Natural killer cell (primary cell): ENCODE measurements at regions not wholly inside any gene's neighbourhood (a gene's known extent, or its start where the extent isn't known, plus 50 kb on each side); places are given as distances from the start of the nearest gene placed in this dataset.

Source experiments
- ATAC-seq, 3 donors: fragments of 150-1000 bp in 2 of 3; fragments of 200-7000 bp in 1 of 3; cut with Tn5 transposase; 1 replicate in 1 of 3; 2 replicates in 2 of 3; pipeline ENCODE4 v1.10.0; 2021; ENCODE audit warnings: mild to moderate bottlenecking in 2 of 3, moderate library complexity in 2 of 3
- DNase-seq, 2 donors: peaks; one replicate each; pipeline versions ENCODE4 v3.0.0 to v3.0.0-alpha.2; 2013 to 2021; ENCODE audit warnings: mixed read lengths in 1 of 2
- H3K27ac ChIP-seq: one replicate; pipeline ENCODE4 v1.5.1; 2013; ENCODE audit warnings: mild to moderate bottlenecking, low read length
- H3K27me3 ChIP-seq: one replicate; pipeline ENCODE4 v1.6.1; 2013; ENCODE audit warnings: low read length; ENCODE audit not compliant: control insufficient read depth, insufficient read depth
- H3K36me3 ChIP-seq: one replicate; pipeline ENCODE4 v1.6.1; 2013; ENCODE audit warnings: low read length; ENCODE audit not compliant: control insufficient read depth, insufficient read depth
- H3K4me1 ChIP-seq: one replicate; pipeline ENCODE4 v1.6.1; 2013; ENCODE audit warnings: low read length; ENCODE audit not compliant: control insufficient read depth, insufficient read depth
- H3K4me3 ChIP-seq: one replicate; pipeline ENCODE4 v1.5.1; 2013; ENCODE audit warnings: low read length
- H3K9me3 ChIP-seq: one replicate; pipeline ENCODE4 v1.6.1; 2013; ENCODE audit warnings: low read length; ENCODE audit not compliant: control insufficient read depth, insufficient read depth
- H3K27ac Mint-ChIP-seq, 2 donors: one replicate each; pipeline ENCODE4 v1.8.0; 2022; ENCODE audit warnings: mild to moderate bottlenecking in 2 of 2, mixed read lengths in 2 of 2, moderate library complexity in 1 of 2
- H3K27me3 Mint-ChIP-seq, 2 donors: one replicate each; pipeline ENCODE4 v1.8.0; 2022; ENCODE audit warnings: low read depth in 2 of 2, mixed read lengths in 2 of 2
- H3K36me3 Mint-ChIP-seq: one replicate; pipeline ENCODE4 v1.8.0; 2022; ENCODE audit warnings: mixed read lengths
- H3K4me1 Mint-ChIP-seq, 2 donors: one replicate each; pipeline ENCODE4 v1.8.0; 2022; ENCODE audit warnings: mixed read lengths in 2 of 2
- H3K4me3 Mint-ChIP-seq: one replicate; pipeline ENCODE4 v1.8.0; 2022; ENCODE audit warnings: mild to moderate bottlenecking, moderate library complexity, mixed read lengths
- H3K9me3 Mint-ChIP-seq, 2 donors: one replicate each; pipeline ENCODE4 v1.8.0; 2022; ENCODE audit warnings: mixed read lengths in 2 of 2
- whole genome bisulfite sequencing: methylation state at CpG from one replicate; pipeline ENCODE4 v1.1.7; 2013; ENCODE audit warnings: missing lambda C conversion rate; ENCODE audit not compliant: insufficient coverage; 5-methylcytosine and 5-hydroxymethylcytosine counted together
- intact Hi-C: fragments of 100-400 bp; cut with micrococcal nuclease; formaldehyde crosslinking; loops from one replicate; pipeline ENCODE4 v1.14.2; 2022
- TF ChIP-seq, protein P1 (sequence below): fragments of 200-600 bp; IDR thresholded peaks from one replicate; pipeline ENCODE4 v1.8.0; 2022; ENCODE audit warnings: antibody characterized with exemption

GRCh38 chr11:106326087-106326486 lies 248.6 kb downstream of the AASDHPPT start:
- intact Hi-C loops = no loop called here
- H3K27me3 ChIP-seq = no peaks in the 10 kb centered on the region
- Mint-ChIP-seq H3K36me3 (no peaks in the 10 kb centered on the region), H3K27me3 (no peaks in the 10 kb centered on the region), H3K4me3 (no peak overlapping the region), H3K27ac (no peak overlapping the region), H3K4me1 (no peaks in the 10 kb centered on the region), H3K9me3 (peaks cover 16 to 19% of the 10 kb centered on the region in 2 donors)
- no peak for DNase-seq
- WGBS = no CpG with 5 or more reads among the region's 3 CpGs
- ATAC-seq = no peak
- no peaks in the 10 kb centered on the region for H3K4me1 ChIP-seq
- H3K36me3 ChIP-seq = no peaks in the 10 kb centered on the region
- TF ChIP-seq, protein P1, sequence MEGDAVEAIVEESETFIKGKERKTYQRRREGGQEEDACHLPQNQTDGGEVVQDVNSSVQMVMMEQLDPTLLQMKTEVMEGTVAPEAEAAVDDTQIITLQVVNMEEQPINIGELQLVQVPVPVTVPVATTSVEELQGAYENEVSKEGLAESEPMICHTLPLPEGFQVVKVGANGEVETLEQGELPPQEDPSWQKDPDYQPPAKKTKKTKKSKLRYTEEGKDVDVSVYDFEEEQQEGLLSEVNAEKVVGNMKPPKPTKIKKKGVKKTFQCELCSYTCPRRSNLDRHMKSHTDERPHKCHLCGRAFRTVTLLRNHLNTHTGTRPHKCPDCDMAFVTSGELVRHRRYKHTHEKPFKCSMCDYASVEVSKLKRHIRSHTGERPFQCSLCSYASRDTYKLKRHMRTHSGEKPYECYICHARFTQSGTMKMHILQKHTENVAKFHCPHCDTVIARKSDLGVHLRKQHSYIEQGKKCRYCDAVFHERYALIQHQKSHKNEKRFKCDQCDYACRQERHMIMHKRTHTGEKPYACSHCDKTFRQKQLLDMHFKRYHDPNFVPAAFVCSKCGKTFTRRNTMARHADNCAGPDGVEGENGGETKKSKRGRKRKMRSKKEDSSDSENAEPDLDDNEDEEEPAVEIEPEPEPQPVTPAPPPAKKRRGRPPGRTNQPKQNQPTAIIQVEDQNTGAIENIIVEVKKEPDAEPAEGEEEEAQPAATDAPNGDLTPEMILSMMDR = no peak
- H3K9me3 ChIP-seq = peaks cover 5% of the 10 kb centered on the region
- H3K27ac ChIP-seq = no peak overlapping the region
- no peak overlapping the region for H3K4me3 ChIP-seq

DNA sequence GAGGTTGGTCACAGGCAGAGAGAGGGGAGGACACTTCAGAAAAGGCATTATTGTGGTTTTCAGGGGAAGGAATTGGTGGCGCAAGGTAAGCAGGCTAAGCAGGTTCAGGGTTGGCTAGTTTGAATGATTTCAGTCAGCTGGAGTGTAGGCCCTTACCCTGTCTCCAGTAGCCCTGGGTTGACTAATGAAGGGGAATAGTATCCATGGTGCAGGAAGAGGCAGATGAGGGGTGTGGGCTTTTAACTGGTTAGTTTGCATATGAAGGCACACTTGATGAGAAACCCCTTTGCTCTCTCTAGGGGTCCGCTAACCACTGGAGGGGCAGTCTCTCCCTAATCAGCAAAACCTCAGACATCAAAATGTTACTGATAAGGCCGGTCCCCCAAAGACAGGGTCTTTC lies 249.7 kb downstream of the AASDHPPT start:
- Histone ChIP-seq H3K36me3 (no peaks in the 10 kb centered on the region), H3K27ac (no peak overlapping the region), H3K27me3 (no peaks in the 10 kb centered on the region), H3K9me3 (peaks cover 5% of the 10 kb centered on the region), H3K4me3 (no peak overlapping the region), H3K4me1 (no peaks in the 10 kb centered on the region)
- no peaks in the 10 kb centered on the region for H3K27me3 Mint-ChIP-seq
- intact Hi-C loops = no loop called here
- TF ChIP-seq, protein P1 = no peak
- H3K4me3 Mint-ChIP-seq = no peak overlapping the region
- H3K27ac Mint-ChIP-seq = no peak overlapping the region
- H3K9me3 Mint-ChIP-seq = peaks cover 15 to 19% of the 10 kb centered on the region in 2 donors
- no peak for DNase-seq
- H3K36me3 Mint-ChIP-seq = no peaks in the 10 kb centered on the region
- 84% methylated on average over 3 of the region's 3 CpGs for WGBS
- ATAC-seq = no peak
- H3K4me1 Mint-ChIP-seq = no peaks in the 10 kb centered on the region

DNA sequence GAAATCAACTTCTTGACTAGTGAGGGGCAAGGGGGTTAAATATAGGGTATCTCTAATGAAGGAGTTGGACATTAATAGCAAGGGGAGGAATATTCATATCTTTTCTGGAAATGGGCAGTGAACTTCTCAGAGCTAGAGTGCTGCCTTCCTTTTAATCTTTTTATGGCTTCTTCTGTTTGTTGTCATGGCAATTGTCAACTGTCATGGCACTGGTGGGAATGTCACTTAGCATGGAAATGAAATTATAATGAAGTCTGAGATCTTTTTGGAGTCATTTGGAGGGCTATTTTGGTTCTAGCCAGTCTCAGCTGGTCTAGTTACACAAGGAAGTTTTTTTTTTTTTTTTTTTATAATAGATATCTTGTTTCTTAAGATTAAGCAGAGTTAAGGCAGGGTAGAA lies 250.2 kb downstream of the AASDHPPT start:
- intact Hi-C loops = no loop called here
- ATAC-seq (no peak), DNase-seq (no peak)
- TF ChIP-seq, protein P1 = no peak
- Histone ChIP-seq H3K4me1 (no peaks in the 10 kb centered on the region), H3K9me3 (peaks cover 5% of the 10 kb centered on the region), H3K27me3 (no peaks in the 10 kb centered on the region), H3K27ac (no peak overlapping the region), H3K4me3 (no peak overlapping the region), H3K36me3 (no peaks in the 10 kb centered on the region)
- Mint-ChIP-seq H3K36me3 (no peaks in the 10 kb centered on the region), H3K27me3 (no peaks in the 10 kb centered on the region), H3K4me1 (no peaks in the 10 kb centered on the region), H3K27ac (no peak overlapping the region), H3K9me3 (peaks cover 15 to 20% of the 10 kb centered on the region in 2 donors), H3K4me3 (no peak overlapping the region)

DNA sequence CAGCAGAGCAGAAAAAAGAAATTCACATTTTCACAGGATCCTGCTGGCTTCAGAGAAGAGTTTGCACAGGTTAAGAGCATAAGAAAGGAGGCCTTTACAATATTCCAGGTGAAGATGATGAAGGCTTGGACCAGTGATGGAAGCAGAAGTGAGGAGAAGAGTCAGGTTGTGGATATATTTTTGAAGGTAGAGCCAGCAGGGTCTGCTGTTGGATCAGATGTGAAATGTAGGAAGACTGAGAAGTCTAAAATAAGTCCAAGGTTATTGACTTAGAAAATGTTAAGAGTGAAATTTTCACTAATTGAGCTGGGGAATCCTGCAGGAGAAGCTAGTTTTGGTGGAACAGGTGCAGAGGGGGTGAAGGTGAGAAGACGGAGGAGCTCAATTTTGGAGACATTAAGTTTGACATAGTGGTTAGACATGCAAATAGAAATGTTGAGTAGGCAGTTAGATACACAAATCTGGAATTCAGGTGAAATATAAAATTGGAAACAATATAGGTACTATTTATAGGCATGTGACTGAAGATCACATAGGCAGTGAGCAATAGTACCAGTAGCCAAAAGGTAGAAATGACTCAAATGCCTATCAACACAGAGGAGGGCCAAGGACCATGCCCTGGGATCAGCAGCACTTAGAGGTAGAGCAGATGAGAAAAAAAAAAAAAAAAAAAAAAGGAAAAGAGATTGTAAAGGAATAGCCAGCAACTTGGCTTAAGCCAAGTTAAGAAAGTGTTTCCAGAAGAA lies 252.0 kb downstream of the AASDHPPT start:
- Histone ChIP-seq H3K4me3 (no peak overlapping the region), H3K9me3 (peaks cover 5% of the 10 kb centered on the region), H3K4me1 (no peaks in the 10 kb centered on the region), H3K36me3 (no peaks in the 10 kb centered on the region), H3K27ac (no peak overlapping the region), H3K27me3 (no peaks in the 10 kb centered on the region)
- TF ChIP-seq, protein P1 = no peak
- no peaks in the 10 kb centered on the region for H3K4me1 Mint-ChIP-seq
- H3K27ac Mint-ChIP-seq = no peak overlapping the region
- intact Hi-C loops = no loop called here
- H3K36me3 Mint-ChIP-seq = no peaks in the 10 kb centered on the region
- no peak for DNase-seq
- 94% methylated on average over 1 of the region's 1 CpG for WGBS
- no peak overlapping the region for H3K4me3 Mint-ChIP-seq
- ATAC-seq = no peak
- H3K27me3 Mint-ChIP-seq = no peaks in the 10 kb centered on the region
- H3K9me3 Mint-ChIP-seq = peaks cover 17 to 20% of the 10 kb centered on the region in 2 donors
